ENCODE measurements at regions not wholly inside any gene's neighbourhood (a gene's known extent, or its start where the extent isn't known, plus 50 kb on each side); places are given as distances from the start of the nearest gene placed in this dataset.
"Not testable (repeated sequence)": the region's sequence is repeated elsewhere in the genome, so short reads cannot be mapped to it uniquely, and the experiment has no call there.

DNA sequence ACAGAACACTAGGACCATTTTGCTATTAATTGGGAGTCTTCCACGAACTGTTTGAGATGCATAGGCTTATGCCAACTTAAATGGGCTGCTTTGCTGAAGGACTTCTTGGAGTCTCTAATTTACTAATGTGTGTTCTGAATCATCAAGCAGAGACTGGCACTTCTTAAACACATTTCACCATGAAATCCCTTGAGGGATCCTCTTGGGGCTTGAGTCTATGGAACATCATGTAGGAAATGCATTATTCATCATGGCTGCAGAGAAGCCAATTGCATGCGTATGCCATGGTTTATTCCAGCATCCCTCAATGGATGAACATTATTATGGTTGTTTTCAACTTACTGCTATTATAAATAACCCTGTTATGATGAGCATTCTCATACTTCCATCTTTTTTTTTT is 73.4 kb downstream of the FGD2 start:
- Histone ChIP-seq H3K4me3 (no peak overlapping the region), H3K36me3 (replicated peaks) (no peaks in the 10 kb centered on the region), H3K27me3 (ENCODE audit: low read depth) (no peaks in the 10 kb centered on the region), H3K9me3 (no peaks in the 10 kb centered on the region), H3K4me1 (no peaks in the 10 kb centered on the region)
- DNase-seq (ENCODE audit: low spot score in 2 of 2), result no peak
- in situ Hi-C loops (cut with MboI; ENCODE audit: low sequenced_read_pairs), result no loop called here

DNA sequence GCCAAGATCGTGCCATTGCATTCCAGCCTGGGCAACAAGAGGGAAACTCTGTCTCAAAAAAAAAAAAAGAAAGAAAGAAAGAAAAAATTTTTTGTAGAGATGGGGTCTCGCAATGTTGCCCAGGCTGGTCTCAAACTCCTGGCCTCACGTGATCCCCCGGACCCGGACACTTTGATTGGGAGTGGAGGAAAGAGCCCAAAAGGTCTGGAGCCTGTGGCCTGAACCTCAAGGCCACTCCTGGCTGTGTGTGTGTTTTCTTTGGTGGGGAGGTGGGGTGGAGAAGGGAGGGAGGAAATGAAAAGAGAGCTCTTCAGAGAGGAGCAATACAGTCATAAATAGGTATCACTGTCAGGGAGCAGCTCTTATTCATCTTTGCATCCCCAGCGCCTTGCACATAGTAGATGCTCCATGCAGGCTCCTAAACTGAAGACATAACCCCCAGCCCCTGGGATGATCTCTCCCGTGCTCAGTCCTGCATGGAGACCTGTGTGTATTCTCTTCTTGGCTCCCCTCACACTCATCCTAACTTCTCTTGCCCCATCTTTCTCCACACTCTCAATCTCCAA is 75.7 kb downstream of the FGD2 start:
- Histone ChIP-seq H3K9me3 (no peaks in the 10 kb centered on the region), H3K36me3 (replicated peaks) (no peaks in the 10 kb centered on the region), H3K4me1 (no peaks in the 10 kb centered on the region), H3K4me3 (no peak overlapping the region), H3K27me3 (ENCODE audit: low read depth) (no peaks in the 10 kb centered on the region)
- in situ Hi-C loops (cut with MboI; ENCODE audit: low sequenced_read_pairs), result no loop called here
- DNase-seq (ENCODE audit: low spot score in 2 of 2), result no peak

DNA sequence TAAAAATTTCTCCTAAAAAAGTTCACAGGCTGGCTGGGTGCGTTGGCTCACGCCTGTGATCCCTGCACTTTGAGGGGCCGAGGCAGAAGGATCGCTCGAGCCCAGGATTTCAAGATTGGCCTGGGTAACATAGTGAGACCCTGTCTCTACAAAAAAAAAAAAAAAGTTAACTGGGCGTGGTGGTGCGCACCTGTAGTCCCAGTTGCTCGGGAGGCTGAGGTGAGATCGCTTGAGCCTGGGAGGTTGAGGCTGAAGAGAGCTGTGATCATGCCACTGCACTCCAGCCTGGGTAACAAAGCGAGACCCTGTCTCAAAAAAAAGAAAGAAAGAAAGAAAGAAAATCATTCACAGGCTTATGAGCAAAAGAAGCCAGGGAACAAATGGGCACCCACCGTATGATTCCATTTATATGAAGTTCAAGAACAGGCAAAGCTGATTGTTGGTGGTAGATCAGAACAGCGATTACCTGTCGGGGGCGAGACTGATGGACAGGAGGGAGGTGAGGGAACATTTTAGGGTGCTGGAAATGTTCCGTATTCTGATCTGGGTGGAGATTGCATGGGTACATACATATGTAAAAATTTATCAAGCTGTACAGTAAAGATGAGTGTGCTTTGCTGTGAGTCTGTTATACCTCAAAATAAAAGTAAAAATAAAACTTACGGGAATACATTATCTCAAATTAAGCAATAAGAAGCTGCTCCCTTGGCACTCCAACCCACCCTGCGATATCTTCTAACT is 77.1 kb downstream of the FGD2 start:
- H3K27me3 ChIP-seq (ENCODE audit: low read depth), result no peaks in the 10 kb centered on the region
- no peaks in the 10 kb centered on the region for H3K9me3 ChIP-seq
- no peaks in the 10 kb centered on the region for H3K36me3 ChIP-seq (replicated peaks)
- H3K4me3 ChIP-seq, result no peak overlapping the region
- H3K4me1 ChIP-seq, result no peaks in the 10 kb centered on the region
- in situ Hi-C loops (cut with MboI; ENCODE audit: low sequenced_read_pairs), result no loop called here
- DNase-seq (ENCODE audit: low spot score in 2 of 2), result no peak

DNA sequence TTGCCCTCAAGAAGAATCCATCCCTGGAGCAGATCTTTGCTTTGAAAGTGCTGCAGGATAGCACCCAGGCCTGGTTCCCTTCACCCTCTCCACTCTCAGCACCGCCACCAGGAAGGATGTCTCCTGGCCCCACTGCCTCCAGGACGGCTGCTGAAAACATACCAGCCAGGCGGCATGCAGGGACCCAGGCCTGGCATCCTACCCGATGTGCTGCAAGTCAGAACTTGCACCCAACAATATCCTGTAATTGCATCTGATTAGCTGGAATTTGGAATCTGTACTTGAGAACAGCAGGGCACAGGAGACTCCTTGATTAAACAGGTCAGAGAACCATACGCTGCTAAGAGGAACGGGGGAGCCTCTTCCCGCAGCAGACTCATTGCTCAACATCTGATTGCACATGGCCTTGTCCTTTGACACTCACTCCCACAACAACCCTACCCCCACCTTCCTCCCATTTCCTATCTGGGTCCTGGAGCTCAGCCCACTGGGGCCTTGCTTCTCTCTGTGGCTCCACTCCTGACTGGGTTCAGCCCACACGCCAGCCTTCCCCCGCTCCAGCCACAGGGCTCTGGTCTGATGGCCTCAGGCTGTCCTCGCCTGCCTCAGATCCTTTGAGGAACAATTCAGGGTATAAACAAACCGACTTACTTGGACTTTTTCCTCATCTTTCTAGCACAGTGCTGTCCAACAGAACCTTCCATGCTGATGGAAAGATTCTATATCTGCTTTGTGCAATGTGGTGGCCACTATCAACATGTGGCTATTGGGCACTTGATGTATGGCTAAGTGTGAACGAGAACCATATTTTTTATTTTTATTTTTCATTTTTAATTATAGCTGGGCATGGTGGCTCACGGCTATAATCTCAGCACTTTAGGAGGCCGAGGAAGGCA is 78.0 kb downstream of the FGD2 start:
- DNase-seq (ENCODE audit: low spot score in 2 of 2), result no peak
- Histone ChIP-seq H3K36me3 (replicated peaks) (no peaks in the 10 kb centered on the region), H3K27me3 (ENCODE audit: low read depth) (no peaks in the 10 kb centered on the region), H3K4me3 (no peak overlapping the region), H3K4me1 (no peaks in the 10 kb centered on the region), H3K9me3 (no peaks in the 10 kb centered on the region)
- in situ Hi-C loops (cut with MboI; ENCODE audit: low sequenced_read_pairs), result no loop called here

DNA sequence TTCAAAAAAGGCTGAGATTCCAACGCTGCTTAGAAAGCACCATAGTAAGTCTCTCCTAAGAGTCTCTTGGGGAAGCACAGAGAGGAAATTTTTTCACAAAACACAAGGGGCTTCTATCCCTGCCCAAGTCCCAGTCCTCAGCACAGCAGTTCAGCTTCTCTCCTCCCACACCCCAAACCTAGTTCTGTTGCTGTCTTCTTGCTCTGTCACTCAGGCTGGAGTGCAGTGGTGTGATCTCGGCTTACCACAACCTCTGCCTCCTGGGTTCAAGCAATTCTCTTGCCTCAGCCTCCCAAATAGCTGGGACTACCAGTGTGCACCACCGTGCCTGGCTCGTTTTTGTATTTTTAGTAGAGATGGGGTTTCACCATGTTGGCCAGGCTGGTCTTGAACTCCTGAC is 79.2 kb downstream of the FGD2 start:
- H3K4me3 ChIP-seq; H3K36me3 ChIP-seq (replicated peaks); H3K4me1 ChIP-seq; DNase-seq (ENCODE audit: low spot score in 2 of 2); in situ Hi-C loops (cut with MboI; ENCODE audit: low sequenced_read_pairs); H3K9me3 ChIP-seq; H3K27me3 ChIP-seq (ENCODE audit: low read depth): not testable (repeated sequence)

DNA sequence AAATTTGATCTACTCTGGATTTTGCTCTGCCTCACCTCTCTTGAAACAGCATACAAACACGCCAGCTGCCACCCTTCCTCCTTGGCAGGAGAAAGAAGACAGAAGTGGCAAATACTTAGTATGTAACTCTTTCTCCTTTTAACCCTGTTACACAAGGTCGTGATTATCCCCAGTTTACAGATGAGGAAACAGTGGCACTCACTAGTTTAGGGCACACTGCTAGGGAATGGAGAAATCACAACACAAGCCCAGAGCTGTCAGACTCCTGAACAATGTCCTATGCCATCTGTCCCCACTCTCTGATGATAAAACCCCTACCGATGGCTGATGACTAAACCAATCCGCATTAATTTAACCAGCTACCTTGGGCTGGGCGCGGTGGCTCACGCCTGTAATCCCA is 79.7 kb downstream of the FGD2 start:
- Histone ChIP-seq H3K4me1 (no peaks in the 10 kb centered on the region), H3K36me3 (replicated peaks) (no peaks in the 10 kb centered on the region), H3K4me3 (no peak overlapping the region), H3K27me3 (ENCODE audit: low read depth) (no peaks in the 10 kb centered on the region), H3K9me3 (no peaks in the 10 kb centered on the region)
- in situ Hi-C loops (cut with MboI; ENCODE audit: low sequenced_read_pairs), result no loop called here
- DNase-seq (ENCODE audit: low spot score in 2 of 2), result no peak

DNA sequence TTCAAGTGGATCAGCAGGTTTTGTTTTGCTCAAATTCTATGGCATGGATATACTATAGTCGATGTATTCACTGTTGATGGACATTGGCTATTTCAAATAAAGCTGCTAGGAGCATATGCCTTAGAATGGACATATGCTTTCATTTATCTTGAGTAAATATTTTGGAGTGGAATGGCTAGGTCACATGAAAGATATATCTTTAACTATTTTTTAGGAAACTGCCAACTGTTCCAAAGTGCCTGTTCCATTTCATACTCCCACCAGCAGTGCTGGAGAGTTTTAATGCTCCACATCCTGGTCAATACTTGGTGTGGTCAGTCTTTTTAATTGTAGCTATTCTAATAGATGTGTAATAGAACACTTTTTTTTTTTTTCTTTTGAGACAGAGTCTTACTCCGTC is 81.1 kb upstream of the PIM1 start:
- Histone ChIP-seq H3K4me3 (no peak overlapping the region), H3K36me3 (replicated peaks) (no peaks in the 10 kb centered on the region), H3K4me1 (no peaks in the 10 kb centered on the region), H3K27me3 (ENCODE audit: low read depth) (no peaks in the 10 kb centered on the region), H3K9me3 (no peaks in the 10 kb centered on the region)
- no peak for DNase-seq (ENCODE audit: low spot score in 2 of 2)
- in situ Hi-C loops (cut with MboI; ENCODE audit: low sequenced_read_pairs), result no loop called here

DNA sequence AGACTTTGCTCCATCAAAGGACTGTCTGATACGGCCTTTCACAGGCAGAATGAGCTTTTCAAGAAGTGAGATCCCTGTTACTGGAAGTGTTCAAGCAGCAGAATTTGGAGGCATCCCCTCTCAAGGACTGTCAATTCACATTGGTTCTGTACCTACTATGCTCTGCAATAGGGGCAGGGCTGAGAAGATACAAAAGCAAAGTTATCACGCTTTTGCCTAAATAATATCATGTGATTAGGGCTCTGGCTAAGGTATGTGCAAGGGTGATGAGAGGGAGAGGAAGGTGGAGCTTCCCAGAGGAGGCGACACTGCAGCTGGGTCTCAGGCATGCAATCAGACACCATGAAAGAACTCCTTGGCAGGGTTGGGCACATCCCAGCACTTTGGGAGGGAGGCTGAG is 80.2 kb upstream of the PIM1 start:
- Histone ChIP-seq H3K9me3 (no peaks in the 10 kb centered on the region), H3K4me3 (no peak overlapping the region), H3K27me3 (ENCODE audit: low read depth) (no peaks in the 10 kb centered on the region), H3K4me1 (no peaks in the 10 kb centered on the region), H3K36me3 (replicated peaks) (no peaks in the 10 kb centered on the region)
- in situ Hi-C loops (cut with MboI; ENCODE audit: low sequenced_read_pairs), result no loop called here
- no peak for DNase-seq (ENCODE audit: low spot score in 2 of 2)

DNA sequence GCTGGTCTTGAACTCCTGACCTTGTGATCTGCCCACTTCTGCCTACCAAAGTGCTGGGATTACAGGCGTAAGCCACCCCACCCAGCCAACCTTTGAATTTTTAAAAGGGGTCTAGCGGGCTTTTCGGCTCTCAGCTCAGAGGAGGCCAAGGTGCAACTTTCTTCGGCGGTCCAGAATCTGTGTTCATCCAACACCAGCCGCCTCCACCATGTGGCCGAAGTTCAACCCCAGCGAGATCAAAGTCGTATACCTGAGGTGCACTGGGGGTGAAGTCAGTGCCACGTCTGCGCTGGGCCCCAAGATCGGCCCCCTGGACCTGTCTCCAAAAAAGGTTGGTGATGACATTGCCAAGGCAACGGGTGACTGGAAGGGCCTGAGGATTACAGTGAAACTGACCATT is 78.8 kb upstream of the PIM1 start:
- H3K9me3 ChIP-seq; DNase-seq (ENCODE audit: low spot score in 2 of 2); in situ Hi-C loops (cut with MboI; ENCODE audit: low sequenced_read_pairs); H3K4me1 ChIP-seq; H3K36me3 ChIP-seq (replicated peaks); H3K27me3 ChIP-seq (ENCODE audit: low read depth); H3K4me3 ChIP-seq: not testable (repeated sequence)

DNA sequence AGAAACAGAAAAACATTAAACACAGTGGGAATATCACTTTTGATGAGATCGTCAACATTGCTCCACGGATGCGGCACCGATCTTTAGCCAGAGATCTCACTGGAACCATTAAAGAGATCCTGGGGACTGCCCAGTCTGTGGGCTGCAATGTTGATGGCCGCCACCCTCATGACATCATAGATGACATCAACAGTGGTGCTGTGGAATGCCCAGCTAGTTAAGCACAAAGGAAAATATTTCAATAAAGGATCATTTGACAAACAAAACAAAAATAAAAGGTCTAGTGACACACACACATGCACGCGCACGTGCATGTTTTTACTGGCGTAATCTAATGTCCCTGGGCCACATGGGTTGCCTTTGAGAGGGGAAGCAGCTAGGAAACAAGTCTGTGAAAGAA is 78.4 kb upstream of the PIM1 start:
- H3K9me3 ChIP-seq; DNase-seq (ENCODE audit: low spot score in 2 of 2); in situ Hi-C loops (cut with MboI; ENCODE audit: low sequenced_read_pairs); H3K27me3 ChIP-seq (ENCODE audit: low read depth); H3K4me1 ChIP-seq; H3K4me3 ChIP-seq; H3K36me3 ChIP-seq (replicated peaks): not testable (repeated sequence)

DNA sequence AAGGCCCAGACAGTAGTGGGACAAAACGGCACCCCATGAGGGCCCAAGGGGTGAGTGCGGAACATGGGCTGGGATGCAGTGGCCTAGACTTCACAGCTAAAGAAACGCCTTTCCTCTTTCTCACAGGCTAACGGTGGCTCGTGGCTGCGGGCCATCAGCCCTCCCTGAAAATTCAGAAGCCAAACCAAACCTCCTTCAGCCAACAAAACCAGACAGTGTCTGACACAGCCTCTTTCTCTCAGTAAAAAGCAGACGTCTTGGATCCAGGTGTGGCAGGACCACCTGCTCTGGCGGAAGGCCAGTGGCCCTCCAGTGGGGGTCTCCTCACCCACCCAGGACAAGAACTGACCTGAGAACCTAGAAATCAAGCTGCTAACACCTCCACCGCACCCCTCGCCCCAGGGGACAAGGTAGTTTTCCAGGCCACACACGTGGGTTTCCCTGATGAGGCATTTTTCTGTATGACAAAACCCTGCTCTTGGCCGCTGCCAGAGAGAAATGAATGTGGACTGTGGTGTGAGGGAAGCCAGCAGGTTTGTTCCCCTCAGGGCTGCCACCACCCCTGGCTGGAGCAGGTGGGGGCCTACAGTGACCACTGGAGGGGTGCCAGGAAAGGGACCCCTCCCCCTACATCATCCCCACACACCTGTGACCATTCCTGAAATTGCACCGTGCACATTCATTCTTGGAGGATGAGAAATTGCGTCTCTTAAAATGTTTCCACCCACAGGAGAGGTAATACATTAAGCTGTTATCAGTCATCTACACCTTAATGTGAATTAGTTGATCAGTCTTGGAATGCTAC is 76.8 kb upstream of the PIM1 start:
- no peaks in the 10 kb centered on the region for H3K27me3 ChIP-seq (ENCODE audit: low read depth)
- in situ Hi-C loops (cut with MboI; ENCODE audit: low sequenced_read_pairs), result no loop called here

DNA sequence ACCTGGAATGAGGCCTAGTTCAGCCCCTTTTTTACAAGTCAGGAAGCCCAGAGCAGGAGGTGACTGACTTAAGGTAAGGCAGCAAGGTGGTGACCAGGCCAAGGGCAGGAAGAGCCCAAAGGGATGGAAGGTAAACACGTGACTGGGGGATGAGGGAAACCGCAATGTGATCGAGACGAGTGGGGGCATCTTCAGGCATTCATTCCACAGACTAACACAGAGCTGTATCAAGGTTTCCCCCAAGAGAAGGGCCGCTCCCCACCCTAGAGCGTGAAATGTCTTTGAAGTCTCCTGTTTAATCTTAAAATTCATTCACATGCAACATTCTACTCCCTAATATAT is 76.3 kb upstream of the PIM1 start:
- DNase-seq (ENCODE audit: low spot score in 2 of 2), result no peak
- Histone ChIP-seq H3K4me3 (no peak overlapping the region), H3K36me3 (replicated peaks) (no peaks in the 10 kb centered on the region), H3K27me3 (ENCODE audit: low read depth) (no peaks in the 10 kb centered on the region), H3K9me3 (no peaks in the 10 kb centered on the region), H3K4me1 (no peaks in the 10 kb centered on the region)
- in situ Hi-C loops (cut with MboI; ENCODE audit: low sequenced_read_pairs), result no loop called here

More for the DNA sequence above, 76.8 kb upstream of the PIM1 start:
- Histone ChIP-seq H3K4me3 (no peak overlapping the region), H3K9me3 (no peaks in the 10 kb centered on the region), H3K36me3 (replicated peaks) (no peaks in the 10 kb centered on the region), H3K4me1 (no peaks in the 10 kb centered on the region)
- DNase-seq (ENCODE audit: low spot score in 2 of 2), result no peak

DNA sequence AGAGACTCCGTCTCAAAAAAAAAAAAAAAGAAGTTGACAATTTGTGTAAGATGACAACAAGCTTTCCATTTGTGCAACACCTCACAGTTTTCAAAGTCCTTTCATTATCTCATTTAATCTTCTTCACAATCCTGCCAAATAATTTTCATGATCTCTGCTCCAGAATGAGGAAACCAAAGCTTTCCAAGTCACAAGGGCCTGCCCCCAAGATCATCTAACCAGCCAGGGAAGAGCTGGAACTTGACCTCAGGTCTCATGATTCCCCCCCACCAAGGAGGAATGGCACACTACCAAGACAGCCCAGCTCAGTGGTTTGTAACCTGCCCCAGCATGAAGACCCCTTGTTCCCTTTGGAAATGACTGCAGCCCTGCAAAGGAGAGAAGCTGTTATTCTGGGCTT is 74.0 kb upstream of the PIM1 start:
- in situ Hi-C loops (cut with MboI; ENCODE audit: low sequenced_read_pairs), result no loop called here
- Histone ChIP-seq H3K27me3 (ENCODE audit: low read depth) (no peaks in the 10 kb centered on the region), H3K9me3 (no peaks in the 10 kb centered on the region), H3K4me1 (no peaks in the 10 kb centered on the region), H3K36me3 (replicated peaks) (no peaks in the 10 kb centered on the region), H3K4me3 (no peak overlapping the region)
- DNase-seq (ENCODE audit: low spot score in 2 of 2), result no peak

DNA sequence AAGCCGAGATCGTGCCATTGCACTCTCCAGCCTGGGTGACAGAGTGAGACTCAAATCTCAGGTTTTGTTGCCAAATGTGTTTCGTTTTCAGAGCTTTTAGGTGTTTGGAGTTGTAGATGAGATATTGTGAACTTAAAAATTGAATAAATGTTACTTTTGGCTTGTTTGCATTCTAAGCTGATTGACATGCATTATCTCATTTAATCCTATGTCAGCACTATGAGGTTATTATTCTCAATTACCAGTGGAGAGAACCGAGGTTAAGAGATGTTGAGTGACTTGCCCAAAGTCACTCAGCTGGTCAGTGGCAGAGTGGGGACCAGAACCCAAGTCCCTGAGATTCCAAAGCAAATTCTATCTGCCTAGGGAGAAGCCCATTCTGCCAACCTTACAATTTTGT is 72.6 kb upstream of the PIM1 start:
- Histone ChIP-seq H3K36me3 (replicated peaks) (no peaks in the 10 kb centered on the region), H3K4me3 (no peak overlapping the region), H3K9me3 (no peaks in the 10 kb centered on the region), H3K4me1 (peaks cover 5% of the 10 kb centered on the region), H3K27me3 (ENCODE audit: low read depth) (no peaks in the 10 kb centered on the region)
- DNase-seq (ENCODE audit: low spot score in 2 of 2), result no peak
- in situ Hi-C loops (cut with MboI; ENCODE audit: low sequenced_read_pairs), result no loop called here

Measured in HAP-1 (cell line).